ENCODE measurements at regions not wholly inside any gene's neighbourhood (a gene's known extent, or its start where the extent isn't known, plus 50 kb on each side); places are given as distances from the start of the nearest gene placed in this dataset.

DNA sequence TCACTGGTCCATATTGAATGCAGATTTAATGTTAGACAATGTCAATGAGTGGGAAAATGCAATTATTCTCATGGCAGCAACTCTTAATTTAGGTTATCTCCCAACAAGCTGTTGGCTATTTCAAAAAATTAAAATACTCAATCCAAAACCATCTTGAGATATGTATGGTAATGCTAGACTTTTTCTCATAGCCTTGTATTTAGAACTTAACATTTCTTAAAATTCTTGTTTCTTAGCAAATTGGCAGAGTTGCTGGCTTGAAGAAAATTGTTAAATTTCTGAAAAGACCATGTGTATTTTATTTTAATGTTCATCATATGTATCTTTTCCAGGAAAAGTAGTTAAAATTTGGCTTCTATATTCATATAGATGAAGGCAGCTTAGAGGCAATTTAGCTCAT is 1355.1 kb downstream of the PCDH9 start:
- TF ChIP-seq CTCF (IDR thresholded peaks at IDR 0.05; ENCODE audit: low read length), result no peak
- no peak for TF ChIP-seq EZH2phosphoT487 (IDR thresholded peaks at IDR 0.05; ENCODE audit: low read length)
- no peak for TF ChIP-seq EZH2 (optimal IDR thresholded peaks at IDR 0.05; ENCODE audit: low read depth, low read length)

DNA sequence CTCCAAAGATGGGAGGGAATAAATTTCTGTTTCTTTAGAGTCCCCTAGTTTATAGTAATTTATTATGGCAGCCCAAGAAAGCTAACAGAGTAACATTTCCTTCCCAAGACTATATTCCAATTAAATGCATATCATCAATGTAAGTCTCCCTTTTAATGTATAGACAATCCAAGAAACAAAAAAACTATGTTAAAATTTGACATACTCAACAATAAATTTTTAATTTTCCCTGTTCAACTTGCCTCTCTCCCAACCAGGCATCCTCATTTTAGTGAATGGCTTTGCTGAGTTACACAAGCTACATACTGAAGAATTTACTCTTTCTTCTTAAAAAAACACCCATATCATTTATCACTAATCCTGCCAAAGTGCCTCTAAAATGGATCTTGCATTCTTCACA is 1357.7 kb downstream of the PCDH9 start:
- no peak overlapping the region for H3K9ac ChIP-seq (ENCODE audit: low read length)
- no peaks in the 10 kb centered on the region for H3F3A ChIP-seq (ENCODE audit: insufficient read depth, low read length)
- no peaks in the 10 kb centered on the region for H3K27me3 ChIP-seq (replicated peaks; ENCODE audit: insufficient read depth, low read length)
- no peak overlapping the region for H3K4me2 ChIP-seq (ENCODE audit: low read depth, low read length)
- H3K27ac ChIP-seq (ENCODE audit: low read length), result no peak overlapping the region
- no peak for TF ChIP-seq EZH2 (optimal IDR thresholded peaks at IDR 0.05; ENCODE audit: low read depth, low read length)
- TF ChIP-seq EZH2phosphoT487 (IDR thresholded peaks at IDR 0.05; ENCODE audit: low read length), result no peak
- TF ChIP-seq CTCF (IDR thresholded peaks at IDR 0.05; ENCODE audit: low read length), result no peak
- H3K4me1 ChIP-seq (ENCODE audit: low read length), result no peaks in the 10 kb centered on the region
- H2AFZ ChIP-seq (ENCODE audit: low read length), result no peak overlapping the region
- H4K20me1 ChIP-seq (ENCODE audit: insufficient read depth, low read length), result no peaks in the 10 kb centered on the region
- no peaks in the 10 kb centered on the region for H3K36me3 ChIP-seq (replicated peaks; ENCODE audit: insufficient read depth, low read length)
- DNase-seq, result no peak
- no peaks in the 10 kb centered on the region for H3K9me2 ChIP-seq (replicated peaks; ENCODE audit: insufficient read depth, low read length)
- no peak overlapping the region for H3K4me3 ChIP-seq (ENCODE audit: low read length)
- H3K9me3 ChIP-seq (replicated peaks; ENCODE audit: insufficient read depth, low read length), result no peaks in the 10 kb centered on the region
- H3K79me2 ChIP-seq (ENCODE audit: low read length), result no peaks in the 10 kb centered on the region

More for the DNA sequence above, 1355.1 kb downstream of the PCDH9 start:
- Histone ChIP-seq H3F3A (ENCODE audit: insufficient read depth, low read length) (no peaks in the 10 kb centered on the region), H3K9ac (ENCODE audit: low read length) (no peak overlapping the region), H2AFZ (ENCODE audit: low read length) (no peak overlapping the region), H3K4me3 (ENCODE audit: low read length) (no peak overlapping the region), H3K9me3 (replicated peaks; ENCODE audit: insufficient read depth, low read length) (no peaks in the 10 kb centered on the region), H3K4me2 (ENCODE audit: low read depth, low read length) (no peak overlapping the region), H3K9me2 (replicated peaks; ENCODE audit: insufficient read depth, low read length) (no peaks in the 10 kb centered on the region), H3K79me2 (ENCODE audit: low read length) (no peaks in the 10 kb centered on the region), H3K36me3 (replicated peaks; ENCODE audit: insufficient read depth, low read length) (no peaks in the 10 kb centered on the region), H3K27ac (ENCODE audit: low read length) (no peak overlapping the region), H3K4me1 (ENCODE audit: low read length) (no peaks in the 10 kb centered on the region), H4K20me1 (ENCODE audit: insufficient read depth, low read length) (no peaks in the 10 kb centered on the region), H3K27me3 (replicated peaks; ENCODE audit: insufficient read depth, low read length) (no peaks in the 10 kb centered on the region)
- no peak for DNase-seq

DNA sequence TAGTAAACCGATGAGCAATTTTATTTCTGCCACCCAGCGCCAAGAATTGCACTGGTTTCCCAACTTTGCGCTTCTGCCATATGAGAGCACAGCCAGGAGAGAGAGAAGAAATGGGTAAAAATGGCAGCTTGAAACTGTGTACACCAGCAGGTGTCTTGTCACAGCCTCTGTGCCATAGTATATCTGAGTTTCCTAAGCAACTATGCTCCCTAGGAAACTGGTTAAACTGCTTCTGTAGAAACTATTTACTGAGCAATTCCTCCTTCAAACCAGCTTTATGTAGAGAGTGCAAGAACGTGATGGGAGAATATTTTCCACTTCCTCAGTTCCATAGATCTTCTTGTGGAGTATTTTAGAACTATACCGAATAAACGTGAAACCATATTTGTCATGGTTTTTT is 1361.3 kb downstream of the PCDH9 start:
- Histone ChIP-seq H3K79me2 (ENCODE audit: low read length) (no peaks in the 10 kb centered on the region), H3K9me3 (replicated peaks; ENCODE audit: insufficient read depth, low read length) (no peaks in the 10 kb centered on the region), H2AFZ (ENCODE audit: low read length) (no peak overlapping the region), H3K27ac (ENCODE audit: low read length) (no peak overlapping the region), H3K4me2 (ENCODE audit: low read depth, low read length) (no peak overlapping the region), H3K27me3 (replicated peaks; ENCODE audit: insufficient read depth, low read length) (no peaks in the 10 kb centered on the region), H3K4me3 (ENCODE audit: low read length) (no peak overlapping the region), H3F3A (ENCODE audit: insufficient read depth, low read length) (no peaks in the 10 kb centered on the region), H3K9me2 (replicated peaks; ENCODE audit: insufficient read depth, low read length) (no peaks in the 10 kb centered on the region), H3K36me3 (replicated peaks; ENCODE audit: insufficient read depth, low read length) (no peaks in the 10 kb centered on the region), H3K4me1 (ENCODE audit: low read length) (no peaks in the 10 kb centered on the region), H3K9ac (ENCODE audit: low read length) (no peak overlapping the region), H4K20me1 (ENCODE audit: insufficient read depth, low read length) (no peaks in the 10 kb centered on the region)
- TF ChIP-seq EZH2 (optimal IDR thresholded peaks at IDR 0.05; ENCODE audit: low read depth, low read length) (no peak), EZH2phosphoT487 (IDR thresholded peaks at IDR 0.05; ENCODE audit: low read length) (no peak), CTCF (IDR thresholded peaks at IDR 0.05; ENCODE audit: low read length) (no peak)
- DNase-seq, result no peak

Data from MM.1S (cell line).